ENCODE measurements at regions not wholly inside any gene's neighbourhood (a gene's known extent, or its start where the extent isn't known, plus 50 kb on each side); places are given as distances from the start of the nearest gene placed in this dataset.

DNA sequence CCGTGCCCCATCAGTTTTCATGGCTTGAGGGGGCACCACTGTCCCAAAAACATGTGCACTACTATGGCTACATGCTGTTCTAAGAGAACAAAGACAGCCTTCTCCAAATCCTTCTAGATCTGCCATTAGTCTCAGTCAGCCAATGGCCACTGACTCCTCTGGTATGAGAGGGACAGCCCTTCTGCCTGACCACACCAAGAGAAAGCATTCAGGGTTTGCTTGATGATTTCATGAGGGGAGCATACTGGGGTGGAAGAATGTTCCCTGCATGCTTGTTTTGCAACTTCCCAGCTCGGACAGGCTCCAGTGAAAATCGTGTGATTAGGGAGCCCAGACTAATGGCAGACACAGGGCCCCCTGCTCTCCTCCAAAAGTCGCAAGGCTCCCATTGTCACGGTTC, 199.6 kb upstream of the ALG10B start:
- TF ChIP-seq, protein P1, sequence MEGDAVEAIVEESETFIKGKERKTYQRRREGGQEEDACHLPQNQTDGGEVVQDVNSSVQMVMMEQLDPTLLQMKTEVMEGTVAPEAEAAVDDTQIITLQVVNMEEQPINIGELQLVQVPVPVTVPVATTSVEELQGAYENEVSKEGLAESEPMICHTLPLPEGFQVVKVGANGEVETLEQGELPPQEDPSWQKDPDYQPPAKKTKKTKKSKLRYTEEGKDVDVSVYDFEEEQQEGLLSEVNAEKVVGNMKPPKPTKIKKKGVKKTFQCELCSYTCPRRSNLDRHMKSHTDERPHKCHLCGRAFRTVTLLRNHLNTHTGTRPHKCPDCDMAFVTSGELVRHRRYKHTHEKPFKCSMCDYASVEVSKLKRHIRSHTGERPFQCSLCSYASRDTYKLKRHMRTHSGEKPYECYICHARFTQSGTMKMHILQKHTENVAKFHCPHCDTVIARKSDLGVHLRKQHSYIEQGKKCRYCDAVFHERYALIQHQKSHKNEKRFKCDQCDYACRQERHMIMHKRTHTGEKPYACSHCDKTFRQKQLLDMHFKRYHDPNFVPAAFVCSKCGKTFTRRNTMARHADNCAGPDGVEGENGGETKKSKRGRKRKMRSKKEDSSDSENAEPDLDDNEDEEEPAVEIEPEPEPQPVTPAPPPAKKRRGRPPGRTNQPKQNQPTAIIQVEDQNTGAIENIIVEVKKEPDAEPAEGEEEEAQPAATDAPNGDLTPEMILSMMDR (conservative IDR thresholded peaks at IDR 0.05) = no peak
- TF ChIP-seq ZFX (IDR thresholded peaks at IDR 0.05) = no peak

All from C4-2B (cell line).